HG03442 (cell line): ENCODE measurements at regions not wholly inside any gene's neighbourhood (a gene's known extent, or its start where the extent isn't known, plus 50 kb on each side); places are given as distances from the start of the nearest gene placed in this dataset.
"Not testable (repeated sequence)": the region's sequence is repeated elsewhere in the genome, so short reads cannot be mapped to it uniquely, and the experiment has no call there.

ENCODE experiments used
- ATAC-seq: cut with Tn5 transposase; IDR thresholded peaks from one replicate; pipeline ENCODE4 v1.9.1; 2021; ENCODE audit warnings: mild to moderate bottlenecking, moderate library complexity; ENCODE audit not compliant: unreplicated experiment

GRCh38 chr1:103469801-103470200 is 55.7 kb upstream of the RNPC3 start:
- no peak for ATAC-seq

GRCh38 chr1:103467100-103467499 is 58.4 kb upstream of the RNPC3 start:
- ATAC-seq, result no peak

GRCh38 chr1:103461161-103462105 is 64.1 kb upstream of the RNPC3 start:
- peak; percentile 79 for ATAC-seq

- no peak for ATAC-seq
Measured at GRCh38 chr1:103460511-103460910, 65.0 kb upstream of the RNPC3 start.

GRCh38 chr1:103459346-103459745 is 66.2 kb upstream of the RNPC3 start:
- no peak for ATAC-seq

DNA sequence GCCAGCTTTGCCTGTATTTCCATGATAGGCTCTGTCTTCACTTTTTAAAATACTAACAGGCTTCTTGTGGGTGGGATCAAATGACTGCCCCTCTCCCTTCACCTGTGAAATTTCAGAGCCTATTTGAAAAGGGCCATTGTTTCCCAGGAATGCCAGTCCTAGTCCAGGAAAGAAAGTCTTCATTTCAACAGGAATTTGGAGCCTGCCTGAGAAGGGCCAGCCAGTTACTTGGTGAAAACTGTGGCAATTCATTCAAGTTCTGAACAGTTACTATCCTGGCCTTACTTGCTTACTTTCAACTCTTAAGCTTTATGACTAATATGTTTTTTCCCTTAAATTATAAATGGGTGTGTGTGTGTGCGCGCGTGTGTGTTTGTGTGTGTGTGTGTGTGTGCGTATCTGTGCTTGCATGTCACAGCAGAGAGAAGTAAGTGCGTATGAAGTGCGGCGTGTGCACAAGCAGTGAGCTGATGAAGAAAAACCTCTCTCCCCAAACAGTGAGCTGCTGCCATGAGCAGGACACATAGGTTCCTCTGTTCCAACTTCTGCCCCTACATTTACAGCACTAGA is 67.5 kb upstream of the RNPC3 start:
- ATAC-seq, result no peak

DNA sequence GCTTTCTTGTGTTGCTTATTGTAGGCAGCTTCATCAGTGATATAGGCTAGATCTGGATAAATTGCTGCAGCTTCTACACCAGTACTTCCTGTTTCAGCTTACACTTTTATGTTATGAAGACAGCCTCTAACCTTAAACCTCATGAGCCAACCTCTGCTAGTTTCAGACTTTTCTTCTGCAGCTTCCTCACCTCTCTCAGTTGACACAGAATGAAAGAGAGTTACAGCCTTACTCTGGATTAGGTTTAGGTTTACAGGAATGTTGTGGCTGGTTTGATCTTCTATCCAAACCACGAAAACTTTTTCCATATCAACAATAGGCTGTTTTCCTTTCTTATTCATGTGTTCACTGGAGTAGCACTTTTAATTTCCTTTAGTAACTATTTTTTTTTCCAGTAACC is 76.9 kb upstream of the RNPC3 start:
- ATAC-seq, result peak; percentile 70

GRCh38 chr1:103447471-103447870 is 78.0 kb upstream of the RNPC3 start:
- no peak for ATAC-seq

GRCh38 chr1:103441342-103441741 is 84.2 kb upstream of the RNPC3 start:
- ATAC-seq, result no peak

DNA sequence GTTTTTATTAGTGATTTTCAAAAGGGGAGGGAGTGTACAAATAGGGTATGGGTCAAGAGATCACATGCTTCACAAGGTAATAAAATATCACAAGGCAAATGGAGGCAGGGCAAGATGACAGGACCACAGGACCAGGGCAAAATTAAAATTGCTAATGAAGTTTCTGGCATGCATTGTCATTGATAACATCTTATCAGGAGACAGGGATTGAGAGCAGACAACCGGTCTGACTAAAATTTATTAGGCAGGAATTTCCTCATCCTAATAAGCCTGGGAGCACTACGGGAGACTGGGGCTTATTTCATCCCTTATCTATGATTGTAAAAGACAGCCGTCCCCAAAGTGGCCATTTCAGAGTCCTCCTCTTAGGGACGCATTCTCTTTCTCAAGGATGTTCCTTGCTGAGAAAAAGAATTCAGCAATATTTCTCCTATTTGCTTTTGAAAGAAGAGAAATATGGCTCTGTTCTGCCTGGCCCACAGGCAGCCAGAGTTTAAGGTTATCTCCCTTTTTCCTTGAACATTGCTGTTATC is 88.9 kb upstream of the RNPC3 start:
- not testable (repeated sequence) for ATAC-seq

DNA sequence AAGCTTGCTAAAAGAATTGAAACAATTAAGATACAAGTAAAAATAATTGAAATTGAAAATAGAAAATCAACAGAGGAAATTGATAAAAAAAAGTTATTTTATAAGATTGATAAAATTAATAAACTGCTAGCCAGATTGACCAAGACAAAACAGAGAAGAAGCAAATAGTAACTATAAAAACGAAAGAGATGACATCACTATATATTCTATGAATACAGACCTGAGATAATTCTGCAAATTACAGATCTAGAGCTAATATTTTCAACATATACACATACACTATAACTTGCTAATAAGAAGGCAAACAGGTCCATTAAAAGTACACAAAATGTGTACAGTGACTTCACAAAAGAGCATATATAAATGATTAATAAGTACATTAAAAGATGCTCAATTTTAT is 90.1 kb upstream of the RNPC3 start:
- ATAC-seq, result no peak

- no peak for ATAC-seq
Measured at GRCh38 chr1:103424650-103425049, 100.8 kb upstream of the RNPC3 start.

DNA sequence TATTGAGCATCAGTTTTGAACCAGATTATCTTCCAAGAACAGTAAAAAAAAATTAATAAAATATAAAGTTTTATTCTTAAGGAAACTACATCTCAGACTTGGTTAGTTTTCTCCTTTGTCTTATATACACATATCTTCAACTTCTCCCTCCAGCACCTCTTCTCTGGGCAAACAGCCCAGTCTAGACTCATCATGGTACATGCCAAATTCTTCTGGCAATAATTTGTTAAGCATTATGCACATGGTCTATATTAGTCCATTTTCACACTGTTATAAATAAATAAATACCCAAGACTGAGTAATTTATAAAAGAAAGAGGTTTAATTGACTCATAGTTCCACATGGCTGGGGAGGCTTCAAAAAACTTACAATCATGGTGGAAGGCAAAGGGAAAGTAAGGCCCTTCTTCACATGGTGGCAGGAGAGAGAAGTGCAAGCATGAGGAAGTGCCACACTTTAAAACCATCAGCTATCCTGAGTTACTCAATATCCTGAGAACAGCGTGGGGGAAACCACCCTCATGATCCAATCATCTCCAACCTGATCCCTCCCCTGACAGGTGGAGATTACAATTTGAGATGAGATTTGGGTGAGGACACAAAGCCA is 108.7 kb upstream of the RNPC3 start:
- no peak for ATAC-seq

- ATAC-seq, result no peak
Measured at GRCh38 chr1:103387898-103388297, 137.6 kb upstream of the RNPC3 start.

DNA sequence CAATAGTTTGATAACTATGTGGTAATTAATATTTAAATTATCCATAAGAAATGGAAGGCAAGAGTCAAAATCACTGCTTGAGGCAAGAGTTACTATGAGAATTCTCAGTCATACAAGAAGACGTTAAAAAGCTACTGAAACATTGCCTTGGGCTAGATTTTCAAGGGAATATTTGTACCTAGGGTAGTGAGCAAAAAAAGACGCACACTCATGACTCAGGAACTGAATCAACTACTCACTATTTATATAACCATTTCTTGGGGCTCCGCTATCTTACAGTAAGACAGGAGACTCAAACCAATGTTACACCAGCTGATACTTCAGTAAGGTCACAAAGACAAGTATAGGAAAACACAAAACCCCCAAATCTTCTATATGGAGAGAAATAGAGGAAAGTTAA is 151.5 kb upstream of the RNPC3 start:
- no peak for ATAC-seq

GRCh38 chr1:103372866-103373265 is 152.6 kb upstream of the RNPC3 start:
- ATAC-seq, result no peak

GRCh38 chr1:103371234-103371633 is 154.3 kb upstream of the RNPC3 start:
- ATAC-seq, result no peak

GRCh38 chr1:103367186-103367585 is 158.3 kb upstream of the RNPC3 start:
- ATAC-seq, result no peak

DNA sequence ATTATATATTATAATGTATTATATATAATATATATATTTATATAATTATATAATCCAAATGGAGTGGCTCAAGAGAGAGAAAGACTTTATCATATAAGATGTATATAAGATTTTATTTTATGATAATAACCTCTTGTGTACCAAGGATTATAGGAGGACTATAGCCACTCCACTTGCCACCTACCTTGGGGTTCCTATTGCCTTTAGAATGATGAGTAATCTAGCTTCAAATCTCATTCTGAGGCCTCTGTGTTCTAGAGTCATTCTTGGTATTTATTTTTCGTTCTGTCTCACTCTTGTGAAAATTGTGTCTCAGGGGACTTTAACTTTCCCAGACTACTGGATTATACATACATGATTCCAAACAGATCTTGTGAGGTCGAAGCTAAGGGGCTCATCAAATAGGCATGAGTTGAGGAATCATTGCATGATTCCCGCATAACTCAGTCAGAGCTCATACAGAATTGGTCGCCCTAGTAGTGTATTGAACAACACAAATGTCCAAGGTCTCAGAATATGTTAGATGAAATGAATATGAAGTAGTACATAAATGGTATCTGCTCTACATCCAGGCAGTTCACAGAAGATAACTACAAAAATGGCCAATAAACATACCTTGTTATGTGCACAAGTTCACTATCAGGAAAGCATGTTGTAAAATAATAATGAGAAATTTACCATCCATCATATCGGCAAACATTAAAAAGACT is 159.5 kb upstream of the RNPC3 start:
- no peak for ATAC-seq

DNA sequence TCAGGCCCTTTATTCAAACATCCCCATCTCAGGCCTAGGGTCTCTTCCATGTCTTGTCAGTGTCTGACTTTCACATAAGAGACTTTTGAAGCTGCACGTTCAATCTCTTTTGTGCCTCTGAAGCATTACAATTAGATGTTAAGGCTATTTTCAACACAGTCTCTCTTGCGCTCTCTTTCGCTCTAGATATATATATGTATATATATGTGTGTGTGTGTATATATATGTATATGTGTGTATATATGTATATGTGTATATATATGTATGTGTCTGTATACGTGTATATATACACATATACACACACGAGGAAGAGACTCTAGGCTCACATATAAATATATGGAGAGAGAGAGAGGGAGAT is 162.5 kb upstream of the RNPC3 start:
- ATAC-seq, result no peak

- no peak for ATAC-seq
Measured at GRCh38 chr1:103362348-103363007, 163.0 kb upstream of the RNPC3 start.
